ENCODE measurements at regions not wholly inside any gene's neighbourhood (a gene's known extent, or its start where the extent isn't known, plus 50 kb on each side); places are given as distances from the start of the nearest gene placed in this dataset.

- TF ChIP-seq EZH2 (IDR thresholded peaks at IDR 0.05; ENCODE audit: low read length, missing control alignments), result no peak
- no peak for TF ChIP-seq CTCF (conservative IDR thresholded peaks at IDR 0.05 in 1 of 2, IDR thresholded peaks at IDR 0.05 in 1 of 2; ENCODE audit: low read depth in 1 of 2, low read length in 2 of 2)
Measured at GRCh38 chr7:16086743-16087142, 334.6 kb downstream of the CRPPA start.
